ENCODE measurements at regions not wholly inside any gene's neighbourhood (a gene's known extent, or its start where the extent isn't known, plus 50 kb on each side); places are given as distances from the start of the nearest gene placed in this dataset.

GRCh38 chr6:11412616-11413015 lies 124.9 kb upstream of the TMEM170B start (continued):
- TF ChIP-seq, protein P1, sequence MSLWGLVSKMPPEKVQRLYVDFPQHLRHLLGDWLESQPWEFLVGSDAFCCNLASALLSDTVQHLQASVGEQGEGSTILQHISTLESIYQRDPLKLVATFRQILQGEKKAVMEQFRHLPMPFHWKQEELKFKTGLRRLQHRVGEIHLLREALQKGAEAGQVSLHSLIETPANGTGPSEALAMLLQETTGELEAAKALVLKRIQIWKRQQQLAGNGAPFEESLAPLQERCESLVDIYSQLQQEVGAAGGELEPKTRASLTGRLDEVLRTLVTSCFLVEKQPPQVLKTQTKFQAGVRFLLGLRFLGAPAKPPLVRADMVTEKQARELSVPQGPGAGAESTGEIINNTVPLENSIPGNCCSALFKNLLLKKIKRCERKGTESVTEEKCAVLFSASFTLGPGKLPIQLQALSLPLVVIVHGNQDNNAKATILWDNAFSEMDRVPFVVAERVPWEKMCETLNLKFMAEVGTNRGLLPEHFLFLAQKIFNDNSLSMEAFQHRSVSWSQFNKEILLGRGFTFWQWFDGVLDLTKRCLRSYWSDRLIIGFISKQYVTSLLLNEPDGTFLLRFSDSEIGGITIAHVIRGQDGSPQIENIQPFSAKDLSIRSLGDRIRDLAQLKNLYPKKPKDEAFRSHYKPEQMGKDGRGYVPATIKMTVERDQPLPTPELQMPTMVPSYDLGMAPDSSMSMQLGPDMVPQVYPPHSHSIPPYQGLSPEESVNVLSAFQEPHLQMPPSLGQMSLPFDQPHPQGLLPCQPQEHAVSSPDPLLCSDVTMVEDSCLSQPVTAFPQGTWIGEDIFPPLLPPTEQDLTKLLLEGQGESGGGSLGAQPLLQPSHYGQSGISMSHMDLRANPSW (CRISPR knock-in tag; conservative IDR thresholded peaks at IDR 0.05; ENCODE audit: low read depth), result no peak
- TF ChIP-seq FOXP1 (CRISPR knock-in tag; IDR thresholded peaks at IDR 0.05; ENCODE audit: borderline replicate concordance) (no peak), SP1 (CRISPR knock-in tag; conservative IDR thresholded peaks at IDR 0.05) (no peak), SMAD3 (CRISPR knock-in tag; IDR thresholded peaks at IDR 0.05; ENCODE audit: borderline replicate concordance) (no peak)
- TF ChIP-seq, protein P2, sequence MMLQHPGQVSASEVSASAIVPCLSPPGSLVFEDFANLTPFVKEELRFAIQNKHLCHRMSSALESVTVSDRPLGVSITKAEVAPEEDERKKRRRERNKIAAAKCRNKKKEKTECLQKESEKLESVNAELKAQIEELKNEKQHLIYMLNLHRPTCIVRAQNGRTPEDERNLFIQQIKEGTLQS (CRISPR knock-in tag; conservative IDR thresholded peaks at IDR 0.05), result no peak
- TF ChIP-seq, protein P3, sequence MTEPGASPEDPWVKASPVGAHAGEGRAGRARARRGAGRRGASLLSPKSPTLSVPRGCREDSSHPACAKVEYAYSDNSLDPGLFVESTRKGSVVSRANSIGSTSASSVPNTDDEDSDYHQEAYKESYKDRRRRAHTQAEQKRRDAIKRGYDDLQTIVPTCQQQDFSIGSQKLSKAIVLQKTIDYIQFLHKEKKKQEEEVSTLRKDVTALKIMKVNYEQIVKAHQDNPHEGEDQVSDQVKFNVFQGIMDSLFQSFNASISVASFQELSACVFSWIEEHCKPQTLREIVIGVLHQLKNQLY (CRISPR knock-in tag; IDR thresholded peaks at IDR 0.05), result no peak

- Mint-ChIP-seq H3K36me3 (peaks cover 8% of the 10 kb centered on the region), H3K4me1 (peaks cover 7% of the 10 kb centered on the region), H3K27ac (no peak overlapping the region), H3K9me3 (peaks cover 10% of the 10 kb centered on the region), H3K27me3 (ENCODE audit: low read depth) (no peaks in the 10 kb centered on the region), H3K4me3 (no peak overlapping the region)
- no peak for TF ChIP-seq ZBTB21 (CRISPR knock-in tag; IDR thresholded peaks at IDR 0.05; ENCODE audit: borderline replicate concordance)
- TF ChIP-seq MYBL2 (CRISPR knock-in tag; IDR thresholded peaks at IDR 0.05), result no peak
- TF ChIP-seq ZNF263 (CRISPR knock-in tag; IDR thresholded peaks at IDR 0.05; ENCODE audit: low read depth), result no peak
- no peak for TF ChIP-seq CBFB (CRISPR knock-in tag; IDR thresholded peaks at IDR 0.05; ENCODE audit: low read depth)
- TF ChIP-seq EMX1 (CRISPR knock-in tag; IDR thresholded peaks at IDR 0.05), result no peak
- TF ChIP-seq USF1 (CRISPR knock-in tag; IDR thresholded peaks at IDR 0.05), result no peak
- TF ChIP-seq, protein P2 (CRISPR knock-in tag; conservative IDR thresholded peaks at IDR 0.05), result no peak
- TF ChIP-seq ZNF416 (CRISPR knock-in tag; IDR thresholded peaks at IDR 0.05), result no peak
- no peak for TF ChIP-seq NR3C1 (CRISPR knock-in tag; conservative IDR thresholded peaks at IDR 0.05; ENCODE audit: low read depth)
- TF ChIP-seq ZNF138 (CRISPR knock-in tag; conservative IDR thresholded peaks at IDR 0.05), result no peak
- TF ChIP-seq, protein P4, sequence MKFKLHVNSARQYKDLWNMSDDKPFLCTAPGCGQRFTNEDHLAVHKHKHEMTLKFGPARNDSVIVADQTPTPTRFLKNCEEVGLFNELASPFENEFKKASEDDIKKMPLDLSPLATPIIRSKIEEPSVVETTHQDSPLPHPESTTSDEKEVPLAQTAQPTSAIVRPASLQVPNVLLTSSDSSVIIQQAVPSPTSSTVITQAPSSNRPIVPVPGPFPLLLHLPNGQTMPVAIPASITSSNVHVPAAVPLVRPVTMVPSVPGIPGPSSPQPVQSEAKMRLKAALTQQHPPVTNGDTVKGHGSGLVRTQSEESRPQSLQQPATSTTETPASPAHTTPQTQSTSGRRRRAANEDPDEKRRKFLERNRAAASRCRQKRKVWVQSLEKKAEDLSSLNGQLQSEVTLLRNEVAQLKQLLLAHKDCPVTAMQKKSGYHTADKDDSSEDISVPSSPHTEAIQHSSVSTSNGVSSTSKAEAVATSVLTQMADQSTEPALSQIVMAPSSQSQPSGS (CRISPR knock-in tag; IDR thresholded peaks at IDR 0.05; ENCODE audit: borderline replicate concordance, low read depth), result no peak
- DNase-seq (ENCODE audit: low spot score) (no peak), ATAC-seq (no peak)
- POLR2A ChIA-PET, result no interaction called here
- CTCF ChIA-PET, result no interaction called here
Measured at GRCh38 chr6:11412011-11412424, 125.5 kb upstream of the TMEM170B start.

GRCh38 chr6:11411593-11411992 lies 126.0 kb upstream of the TMEM170B start:
- H3K4me3 Mint-ChIP-seq, result no peak overlapping the region
- ATAC-seq, result no peak
- H3K27me3 Mint-ChIP-seq (ENCODE audit: low read depth), result no peaks in the 10 kb centered on the region
- ChIA-PET POLR2A (no interaction called here), CTCF (no interaction called here)
- no peak overlapping the region for H3K27ac Mint-ChIP-seq
- peaks cover 7% of the 10 kb centered on the region for H3K36me3 Mint-ChIP-seq
- H3K9me3 Mint-ChIP-seq, result peaks cover 13% of the 10 kb centered on the region
- no peak for DNase-seq (ENCODE audit: low spot score)
- TF ChIP-seq TEAD4 (CRISPR knock-in tag; IDR thresholded peaks at IDR 0.05) (no peak), FOXK1 (CRISPR knock-in tag; IDR thresholded peaks at IDR 0.05) (no peak), TEAD1 (CRISPR knock-in tag; IDR thresholded peaks at IDR 0.05) (no peak), HMGXB4 (CRISPR knock-in tag; IDR thresholded peaks at IDR 0.05) (no peak), PRRX2 (CRISPR knock-in tag; IDR thresholded peaks at IDR 0.05) (no peak), MYBL2 (CRISPR knock-in tag; IDR thresholded peaks at IDR 0.05) (no peak), ZNF396 (CRISPR knock-in tag; IDR thresholded peaks at IDR 0.05; ENCODE audit: borderline replicate concordance) (no peak), ZBTB43 (CRISPR knock-in tag; IDR thresholded peaks at IDR 0.05) (no peak)
- TF ChIP-seq, protein P4 (CRISPR knock-in tag; IDR thresholded peaks at IDR 0.05; ENCODE audit: borderline replicate concordance, low read depth), result no peak
- peaks cover 7% of the 10 kb centered on the region for H3K4me1 Mint-ChIP-seq

Data from WTC11 (cell line).